ENCODE measurements at regions not wholly inside any gene's neighbourhood (a gene's known extent, or its start where the extent isn't known, plus 50 kb on each side); places are given as distances from the start of the nearest gene placed in this dataset.

DNA sequence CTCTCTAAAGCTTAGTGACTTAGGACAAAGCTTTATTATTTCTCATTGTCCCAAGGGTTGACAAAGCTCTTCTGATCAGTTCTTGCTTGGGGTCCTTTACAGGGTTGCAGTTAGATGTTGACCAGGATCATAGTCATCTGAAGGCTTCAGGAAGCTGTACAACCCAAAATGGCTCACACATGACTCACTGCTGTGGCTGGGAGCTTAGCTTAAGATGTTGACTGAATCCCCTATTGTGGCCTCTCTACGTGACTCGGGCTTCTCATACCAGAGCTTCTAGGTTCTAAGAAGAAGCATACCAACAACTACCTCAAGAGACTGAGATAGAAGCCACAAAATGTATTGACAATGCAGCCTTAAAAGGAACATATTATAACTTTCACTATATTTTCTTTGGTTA, 569.6 kb upstream of the ROBO2 start:
- no peaks in the 10 kb centered on the region for H3K36me3 ChIP-seq (ENCODE audit: control insufficient read depth in 2 of 2, insufficient read depth in 2 of 2, low read length in 1 of 2)
- POLR2A ChIA-PET: interaction anchor here (0.6 kb wide), 1 partner anchor 22 kb away, joined by 3 read pairs; no protein-coding TSS in a partner anchor
- TF ChIP-seq, protein P1, sequence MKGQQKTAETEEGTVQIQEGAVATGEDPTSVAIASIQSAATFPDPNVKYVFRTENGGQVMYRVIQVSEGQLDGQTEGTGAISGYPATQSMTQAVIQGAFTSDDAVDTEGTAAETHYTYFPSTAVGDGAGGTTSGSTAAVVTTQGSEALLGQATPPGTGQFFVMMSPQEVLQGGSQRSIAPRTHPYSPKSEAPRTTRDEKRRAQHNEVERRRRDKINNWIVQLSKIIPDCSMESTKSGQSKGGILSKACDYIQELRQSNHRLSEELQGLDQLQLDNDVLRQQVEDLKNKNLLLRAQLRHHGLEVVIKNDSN (IDR thresholded peaks at IDR 0.05; ENCODE audit: borderline replicate concordance, extremely low read length, insufficient read depth, low read depth, low read length): no peak
- TF ChIP-seq, protein P2, sequence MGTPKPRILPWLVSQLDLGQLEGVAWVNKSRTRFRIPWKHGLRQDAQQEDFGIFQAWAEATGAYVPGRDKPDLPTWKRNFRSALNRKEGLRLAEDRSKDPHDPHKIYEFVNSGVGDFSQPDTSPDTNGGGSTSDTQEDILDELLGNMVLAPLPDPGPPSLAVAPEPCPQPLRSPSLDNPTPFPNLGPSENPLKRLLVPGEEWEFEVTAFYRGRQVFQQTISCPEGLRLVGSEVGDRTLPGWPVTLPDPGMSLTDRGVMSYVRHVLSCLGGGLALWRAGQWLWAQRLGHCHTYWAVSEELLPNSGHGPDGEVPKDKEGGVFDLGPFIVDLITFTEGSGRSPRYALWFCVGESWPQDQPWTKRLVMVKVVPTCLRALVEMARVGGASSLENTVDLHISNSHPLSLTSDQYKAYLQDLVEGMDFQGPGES (IDR thresholded peaks at IDR 0.05): no peak
- TF ChIP-seq, protein P3, sequence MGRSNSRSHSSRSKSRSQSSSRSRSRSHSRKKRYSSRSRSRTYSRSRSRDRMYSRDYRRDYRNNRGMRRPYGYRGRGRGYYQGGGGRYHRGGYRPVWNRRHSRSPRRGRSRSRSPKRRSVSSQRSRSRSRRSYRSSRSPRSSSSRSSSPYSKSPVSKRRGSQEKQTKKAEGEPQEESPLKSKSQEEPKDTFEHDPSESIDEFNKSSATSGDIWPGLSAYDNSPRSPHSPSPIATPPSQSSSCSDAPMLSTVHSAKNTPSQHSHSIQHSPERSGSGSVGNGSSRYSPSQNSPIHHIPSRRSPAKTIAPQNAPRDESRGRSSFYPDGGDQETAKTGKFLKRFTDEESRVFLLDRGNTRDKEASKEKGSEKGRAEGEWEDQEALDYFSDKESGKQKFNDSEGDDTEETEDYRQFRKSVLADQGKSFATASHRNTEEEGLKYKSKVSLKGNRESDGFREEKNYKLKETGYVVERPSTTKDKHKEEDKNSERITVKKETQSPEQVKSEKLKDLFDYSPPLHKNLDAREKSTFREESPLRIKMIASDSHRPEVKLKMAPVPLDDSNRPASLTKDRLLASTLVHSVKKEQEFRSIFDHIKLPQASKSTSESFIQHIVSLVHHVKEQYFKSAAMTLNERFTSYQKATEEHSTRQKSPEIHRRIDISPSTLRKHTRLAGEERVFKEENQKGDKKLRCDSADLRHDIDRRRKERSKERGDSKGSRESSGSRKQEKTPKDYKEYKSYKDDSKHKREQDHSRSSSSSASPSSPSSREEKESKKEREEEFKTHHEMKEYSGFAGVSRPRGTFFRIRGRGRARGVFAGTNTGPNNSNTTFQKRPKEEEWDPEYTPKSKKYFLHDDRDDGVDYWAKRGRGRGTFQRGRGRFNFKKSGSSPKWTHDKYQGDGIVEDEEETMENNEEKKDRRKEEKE (IDR thresholded peaks at IDR 0.05): no peak
- TF ChIP-seq STAT1 (conservative IDR thresholded peaks at IDR 0.05) (no peak), MEF2A (IDR thresholded peaks at IDR 0.05; ENCODE audit: insufficient read depth, low read depth, low read length) (no peak), ATF3 (IDR thresholded peaks at IDR 0.05; ENCODE audit: borderline replicate concordance, extremely low read depth, low read depth, low read length) (no peak), CHD4 (IDR thresholded peaks at IDR 0.05) (no peak), HSF1 (IDR thresholded peaks at IDR 0.05; ENCODE audit: low read depth, low read length) (no peak), PML (IDR thresholded peaks at IDR 0.05; ENCODE audit: low read length) (no peak), PKNOX1 (IDR thresholded peaks at IDR 0.05) (no peak)
- TF ChIP-seq, protein P4, sequence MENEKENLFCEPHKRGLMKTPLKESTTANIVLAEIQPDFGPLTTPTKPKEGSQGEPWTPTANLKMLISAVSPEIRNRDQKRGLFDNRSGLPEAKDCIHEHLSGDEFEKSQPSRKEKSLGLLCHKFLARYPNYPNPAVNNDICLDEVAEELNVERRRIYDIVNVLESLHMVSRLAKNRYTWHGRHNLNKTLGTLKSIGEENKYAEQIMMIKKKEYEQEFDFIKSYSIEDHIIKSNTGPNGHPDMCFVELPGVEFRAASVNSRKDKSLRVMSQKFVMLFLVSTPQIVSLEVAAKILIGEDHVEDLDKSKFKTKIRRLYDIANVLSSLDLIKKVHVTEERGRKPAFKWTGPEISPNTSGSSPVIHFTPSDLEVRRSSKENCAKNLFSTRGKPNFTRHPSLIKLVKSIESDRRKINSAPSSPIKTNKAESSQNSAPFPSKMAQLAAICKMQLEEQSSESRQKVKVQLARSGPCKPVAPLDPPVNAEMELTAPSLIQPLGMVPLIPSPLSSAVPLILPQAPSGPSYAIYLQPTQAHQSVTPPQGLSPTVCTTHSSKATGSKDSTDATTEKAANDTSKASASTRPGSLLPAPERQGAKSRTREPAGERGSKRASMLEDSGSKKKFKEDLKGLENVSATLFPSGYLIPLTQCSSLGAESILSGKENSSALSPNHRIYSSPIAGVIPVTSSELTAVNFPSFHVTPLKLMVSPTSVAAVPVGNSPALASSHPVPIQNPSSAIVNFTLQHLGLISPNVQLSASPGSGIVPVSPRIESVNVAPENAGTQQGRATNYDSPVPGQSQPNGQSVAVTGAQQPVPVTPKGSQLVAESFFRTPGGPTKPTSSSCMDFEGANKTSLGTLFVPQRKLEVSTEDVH (IDR thresholded peaks at IDR 0.05; ENCODE audit: low read depth, partially characterized antibody): no peak

More for the DNA sequence above, 569.6 kb upstream of the ROBO2 start:
- no peak overlapping the region for H2AFZ ChIP-seq (ENCODE audit: control insufficient read depth, low read depth, low read length)
- ChIA-PET RAD21 (ENCODE audit: unreplicated experiment) (no interaction called here), SMC1A (ENCODE audit: uncharacterized antibody, unreplicated experiment) (interaction anchor here (1.2 kb wide), 1 partner anchor 205 kb away, joined by 3 read pairs; no protein-coding TSS in a partner anchor), CTCF (interaction anchor here (1.2 kb wide), 1 partner anchor 41 kb away, joined by 3 read pairs; no protein-coding TSS in a partner anchor)
- H3K4me3 ChIP-seq: no peak overlapping the region
- H3K9me3 ChIP-seq (replicated peaks; ENCODE audit: control insufficient read depth, insufficient read depth, low read length): no peaks in the 10 kb centered on the region
- no peaks in the 10 kb centered on the region for H3K79me2 ChIP-seq (ENCODE audit: control insufficient read depth, insufficient read depth, low read length)
- H3K27ac ChIP-seq (ENCODE audit: control insufficient read depth, insufficient read depth): no peak overlapping the region
- BruUV-seq (replicated peaks): no TSS peak
- no peaks in the 10 kb centered on the region for H4K20me1 ChIP-seq (ENCODE audit: control insufficient read depth, insufficient read depth)
- H3K4me1 ChIP-seq (ENCODE audit: control insufficient read depth, insufficient read depth, low read length): no peaks in the 10 kb centered on the region
- no peak for ATAC-seq
- no peak for DNase-seq (ENCODE audit: low read depth, low spot score)
- intact Hi-C loops (cut with micrococcal nuclease; ENCODE audit: unreplicated experiment): no loop called here
- WGBS (ENCODE audit: insufficient coverage, insufficient replicate concordance, low lambda C conversion rate, missing lambda C conversion rate): 0% methylated on average over 2 of the region's 2 CpGs
- in situ Hi-C loops (cut with MboI): no loop called here
- FAIRE-seq: no peak
- no peak overlapping the region for H3K4me2 ChIP-seq (ENCODE audit: control insufficient read depth, insufficient read depth)
- no peaks in the 10 kb centered on the region for H3K27me3 ChIP-seq (replicated peaks in 1 of 2; ENCODE audit: control insufficient read depth in 2 of 2, insufficient read depth in 2 of 2, low read length in 1 of 2)
- H3K9ac ChIP-seq (ENCODE audit: control insufficient read depth, insufficient read depth, low read length): no peak overlapping the region
